NCI-H2171 treated with DMSO at 0.1 percent for 48 hours (cell line): ENCODE measurements at regions not wholly inside any gene's neighbourhood (a gene's known extent, or its start where the extent isn't known, plus 50 kb on each side); places are given as distances from the start of the nearest gene placed in this dataset.
"Not testable (repeated sequence)": the region's sequence is repeated elsewhere in the genome, so short reads cannot be mapped to it uniquely, and the experiment has no call there.

Source experiments
- DNase-seq: peaks from one replicate; lab custom pipeline; 2025; lab: John Stamatoyannopoulos, UW

DNA sequence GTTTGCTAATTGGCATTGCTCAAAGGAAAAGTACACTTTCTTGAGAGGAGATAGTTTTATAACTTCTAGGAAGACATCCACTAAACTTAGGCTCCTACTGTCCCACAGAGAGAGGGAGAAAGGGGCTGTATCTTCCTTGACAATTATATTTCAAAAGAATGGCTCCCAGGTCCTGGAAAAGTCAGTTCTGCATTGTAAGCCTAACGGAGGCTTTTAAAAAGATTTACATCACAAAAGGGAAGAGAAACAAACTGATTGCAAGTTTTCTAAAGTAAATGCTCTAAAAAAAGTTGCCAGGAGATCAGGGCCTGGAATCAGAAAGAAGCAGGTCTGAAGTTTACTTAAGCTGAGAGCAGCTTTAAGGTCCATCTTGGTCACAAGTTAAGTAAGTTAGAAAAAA is 839.5 kb downstream of the FRK start:
- DNase-seq: no peak

DNA sequence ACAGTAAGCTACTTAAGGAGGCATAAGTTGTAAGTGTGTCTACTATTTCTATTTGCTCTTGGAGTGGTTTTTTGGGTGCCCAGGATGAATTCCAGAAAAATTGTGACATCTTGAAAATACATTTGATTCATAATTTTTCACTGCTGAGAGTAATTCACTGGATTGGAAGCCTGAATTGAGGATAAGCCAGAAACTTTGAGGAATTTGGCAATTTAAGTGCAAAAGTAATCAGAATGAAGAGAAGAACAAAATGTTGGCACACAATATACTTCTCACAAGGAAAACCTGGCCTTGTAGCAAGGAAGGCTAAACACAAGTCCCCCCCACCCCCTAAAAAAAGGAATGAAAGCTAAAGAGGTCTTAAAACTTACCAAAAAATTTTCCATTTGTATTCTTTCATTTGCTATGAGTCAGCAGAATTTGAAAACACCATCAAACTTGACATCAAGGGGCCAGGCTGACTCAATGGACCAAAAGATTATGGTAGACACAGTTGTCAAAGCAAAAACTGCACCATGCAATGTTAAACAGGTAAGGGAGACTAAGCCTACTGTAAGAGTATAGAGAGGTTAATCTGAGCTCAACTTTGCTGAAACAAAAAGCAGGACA is 840.0 kb downstream of the FRK start:
- no peak for DNase-seq

DNA sequence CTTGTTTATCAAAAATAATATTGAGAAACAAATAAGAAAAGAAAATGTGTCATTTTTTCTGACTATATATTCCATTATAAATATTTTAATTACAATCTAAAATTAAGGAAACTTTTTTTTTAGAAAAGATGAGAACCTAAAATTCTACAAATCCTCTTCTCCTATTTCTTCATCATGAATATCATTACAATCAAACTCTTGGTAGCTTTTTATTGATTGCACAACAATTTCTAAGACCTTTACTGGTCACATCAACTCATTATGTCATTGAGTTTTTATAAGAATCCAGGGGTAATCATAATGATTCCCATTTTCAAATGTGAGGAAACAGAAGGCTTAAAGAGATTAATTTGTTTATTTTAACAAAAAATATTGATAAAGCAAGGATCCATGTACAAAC is 841.0 kb downstream of the FRK start:
- DNase-seq: no peak

DNA sequence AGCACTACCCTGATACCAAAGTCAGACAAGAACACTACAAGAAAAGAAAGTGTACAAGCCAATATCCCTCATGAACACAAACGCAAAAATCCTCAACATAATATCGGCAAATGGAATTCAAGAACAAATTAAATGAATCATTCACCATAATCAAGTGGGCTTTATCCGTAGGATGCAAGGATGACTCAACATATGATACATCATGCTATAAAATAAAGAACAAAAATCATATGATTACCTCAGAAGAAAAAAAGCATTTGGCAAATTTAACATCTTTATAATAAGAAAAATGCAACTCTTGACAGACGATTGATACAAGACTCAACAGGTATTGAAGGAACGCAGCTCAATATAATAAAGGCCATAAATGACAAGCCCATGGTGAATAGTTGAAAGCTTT is 843.9 kb downstream of the FRK start:
- no peak for DNase-seq

DNA sequence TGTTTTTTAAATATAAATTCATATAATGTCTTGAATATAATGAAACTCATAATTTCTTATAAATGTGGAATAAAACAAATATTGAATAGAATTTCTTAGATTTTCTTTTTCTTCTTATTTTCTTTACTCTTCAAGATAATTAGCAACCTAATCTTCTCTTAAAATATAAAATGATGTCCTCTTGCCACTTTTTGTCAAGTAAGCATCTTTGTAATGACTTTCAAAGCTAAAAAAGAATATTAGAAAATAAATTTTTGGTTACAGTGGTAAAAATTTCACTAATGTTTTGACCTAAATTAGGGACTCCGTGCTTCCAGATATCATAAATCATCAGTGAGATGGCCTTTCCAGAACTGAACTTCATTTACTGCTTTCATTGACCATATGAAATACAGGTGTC is 846.4 kb downstream of the FRK start:
- DNase-seq: no peak

DNA sequence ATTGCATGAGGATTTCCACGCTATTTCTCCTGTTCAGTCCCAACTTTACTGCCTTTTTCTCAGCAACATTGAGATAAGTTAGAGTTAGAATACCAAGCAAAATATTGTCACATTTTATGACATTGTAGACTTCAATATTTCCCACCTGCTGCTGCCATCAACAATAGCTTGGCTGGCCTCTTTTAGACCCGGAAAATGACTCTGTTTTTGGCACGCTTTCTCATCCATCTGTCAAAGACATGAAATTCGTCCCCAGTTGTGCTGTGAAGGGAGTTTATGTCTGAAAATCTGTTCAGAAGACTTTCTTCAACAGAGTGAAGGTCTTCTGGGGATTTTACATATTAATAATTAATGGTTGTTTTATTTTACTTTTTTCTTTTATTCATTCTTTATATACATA is 857.3 kb downstream of the FRK start:
- DNase-seq: peak; percentile 80

DNA sequence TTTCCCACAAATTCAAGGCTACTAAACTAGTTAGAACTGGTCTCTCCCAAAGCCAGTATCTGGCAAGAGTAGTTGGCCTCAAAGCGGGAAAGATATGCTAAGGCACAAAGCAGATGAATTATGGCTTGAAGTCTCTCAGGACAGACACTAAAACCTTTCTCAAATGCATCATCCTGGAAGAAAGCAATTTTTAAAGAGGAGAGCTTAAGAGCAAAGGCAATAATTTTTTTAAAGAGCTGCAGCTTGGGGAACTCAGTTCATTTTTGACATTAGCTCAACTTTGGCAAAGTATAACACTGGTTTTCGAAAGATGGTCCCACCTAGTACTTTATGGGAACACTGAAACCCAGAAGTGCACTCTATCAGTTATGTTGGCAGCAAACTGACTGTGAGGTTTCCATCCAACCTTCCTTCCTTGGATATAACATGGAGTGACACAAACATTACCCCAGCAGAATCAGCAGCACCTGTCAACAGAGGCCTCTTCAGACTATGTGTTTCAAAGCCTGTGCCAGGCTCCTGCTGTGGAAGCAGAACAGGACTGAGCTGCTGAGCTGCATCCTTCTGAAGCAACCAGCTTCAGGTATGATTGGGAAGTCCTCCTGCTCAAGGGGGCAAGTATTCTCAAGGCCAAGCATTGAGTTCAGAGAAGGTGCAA is 852.3 kb upstream of the HS3ST5 start:
- DNase-seq: no peak

DNA sequence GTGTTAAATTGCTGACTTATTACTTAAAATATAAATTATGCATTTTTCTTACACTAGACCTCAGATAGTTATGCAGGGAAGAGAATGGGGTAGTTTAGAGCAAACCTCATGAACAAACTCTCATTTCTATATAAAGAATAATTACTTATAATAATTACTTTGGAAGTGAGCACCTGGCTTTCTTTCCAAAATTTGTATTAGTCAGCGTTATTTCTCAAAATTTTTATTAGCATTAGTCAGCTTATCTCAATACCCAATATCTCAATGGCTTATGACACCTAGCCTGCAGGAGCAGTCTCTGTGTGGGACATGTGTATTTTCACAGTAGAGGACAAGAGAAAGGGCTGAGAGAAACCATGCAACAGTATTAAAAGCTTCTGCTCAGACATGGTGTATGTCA is 849.2 kb upstream of the HS3ST5 start:
- DNase-seq: no peak

DNA sequence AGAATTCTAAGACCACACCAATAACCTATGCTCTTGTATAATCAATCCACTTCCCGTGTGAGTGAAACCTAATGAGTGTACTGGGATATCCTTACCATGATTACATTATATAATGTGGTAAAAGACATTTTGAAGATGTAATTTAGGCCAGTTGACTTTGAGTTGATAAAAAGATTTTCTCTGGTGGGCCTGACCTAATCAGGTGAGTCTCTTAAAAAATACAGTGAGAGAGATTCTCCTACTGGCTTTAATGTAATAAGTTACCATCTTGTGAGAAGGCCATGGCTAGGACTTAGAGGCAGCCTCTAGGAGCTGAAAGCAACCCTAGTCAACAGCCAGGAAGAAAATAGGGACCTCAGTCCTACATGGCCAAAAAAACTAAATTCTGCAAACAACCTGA is 847.7 kb upstream of the HS3ST5 start:
- no peak for DNase-seq

DNA sequence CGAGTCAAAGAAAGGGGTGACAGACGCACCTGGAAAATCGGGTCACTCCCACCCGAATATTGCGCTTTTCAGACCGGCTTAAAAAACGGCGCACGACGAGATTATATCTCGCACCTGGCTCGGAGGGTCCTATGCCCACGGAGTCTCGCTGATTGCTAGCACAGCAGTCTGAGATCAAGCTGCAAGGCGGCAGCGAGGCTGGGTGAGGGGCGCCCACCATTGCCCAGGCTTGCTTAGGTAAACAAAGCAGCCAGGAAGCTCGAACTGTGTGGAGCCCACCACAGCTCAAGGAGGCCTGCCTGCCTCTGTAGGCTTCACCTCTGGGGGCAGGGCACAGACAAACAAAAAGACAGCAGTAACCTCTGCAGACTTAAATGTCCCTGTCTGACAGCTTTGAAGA is 832.6 kb upstream of the HS3ST5 start:
- not testable (repeated sequence) for DNase-seq

DNA sequence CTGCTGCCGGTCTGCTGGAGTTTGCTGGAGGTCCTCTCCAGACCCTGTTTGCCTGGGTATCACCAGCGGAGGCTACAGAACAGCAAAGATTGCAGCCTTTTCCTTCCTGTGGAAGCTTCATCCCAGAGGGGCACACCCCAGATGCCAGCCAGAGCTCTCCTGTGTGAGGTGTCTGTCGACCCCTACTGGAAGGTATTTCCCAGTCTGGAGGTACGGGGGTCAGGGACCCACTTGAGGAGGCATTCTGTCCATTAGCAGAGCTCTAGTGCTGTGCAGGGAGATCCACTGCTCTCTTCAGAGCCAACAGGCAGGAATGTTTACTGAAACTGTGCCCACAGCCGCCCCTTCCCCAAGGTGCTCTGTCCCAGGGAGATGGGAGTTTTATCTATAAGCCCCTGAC is 823.1 kb upstream of the HS3ST5 start:
- DNase-seq: not testable (repeated sequence)

DNA sequence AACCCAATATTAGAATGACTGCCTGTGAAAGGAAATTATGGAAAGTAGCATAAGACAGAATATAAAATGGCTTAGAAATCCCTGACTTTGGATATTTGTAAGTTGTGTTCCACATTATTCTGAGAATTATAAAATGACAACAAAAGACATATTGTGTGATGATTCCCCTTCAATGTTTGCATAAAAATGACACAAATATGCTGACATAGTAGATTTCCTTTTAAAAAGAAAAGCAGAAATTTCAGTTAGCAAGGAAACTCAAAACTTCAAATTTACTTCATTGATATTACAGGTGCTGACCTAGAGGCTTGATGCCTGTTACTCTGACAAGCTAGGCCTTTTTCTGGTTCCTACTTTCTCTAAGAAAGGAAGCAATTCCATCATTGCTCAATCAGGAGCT is 816.9 kb upstream of the HS3ST5 start:
- no peak for DNase-seq

DNA sequence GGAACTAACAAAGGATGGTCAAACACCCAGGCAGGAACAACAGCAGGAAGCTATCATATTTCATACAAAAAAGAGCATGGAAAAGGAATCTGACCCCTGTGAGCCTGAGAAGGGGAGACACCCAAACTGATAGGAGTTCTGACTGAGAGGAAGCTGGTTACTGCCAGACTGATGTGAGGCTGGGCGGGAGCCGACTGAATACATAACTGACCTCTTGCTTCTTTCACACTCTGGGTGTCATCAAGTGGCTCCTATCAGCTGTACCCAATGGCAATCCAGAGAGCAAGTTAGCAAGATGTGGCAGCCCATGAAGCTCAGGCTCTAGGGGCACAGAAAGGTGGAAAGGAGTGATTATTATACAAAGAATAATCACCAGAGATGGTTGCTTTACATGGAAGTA is 795.1 kb upstream of the HS3ST5 start:
- peak; percentile 24 for DNase-seq

DNA sequence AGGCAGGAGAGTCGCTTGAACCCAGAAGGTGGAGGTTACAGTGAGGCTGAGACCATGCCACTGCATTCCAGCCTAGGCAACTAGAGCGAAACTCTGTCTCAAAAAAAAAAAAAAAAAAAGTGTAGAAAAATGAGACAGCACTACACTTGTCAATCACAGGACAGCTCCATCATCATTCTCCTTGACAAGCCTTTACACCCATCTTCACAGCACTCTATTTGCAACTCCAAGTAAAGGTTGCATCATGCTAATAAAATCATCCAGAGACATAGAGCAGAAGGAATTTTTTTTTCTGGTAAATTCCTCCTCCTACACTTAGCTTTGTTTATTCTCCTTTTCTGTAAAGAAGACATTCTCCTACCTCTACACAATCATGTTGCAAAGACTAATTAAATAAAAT is 791.0 kb upstream of the HS3ST5 start:
- peak; percentile 11 for DNase-seq

DNA sequence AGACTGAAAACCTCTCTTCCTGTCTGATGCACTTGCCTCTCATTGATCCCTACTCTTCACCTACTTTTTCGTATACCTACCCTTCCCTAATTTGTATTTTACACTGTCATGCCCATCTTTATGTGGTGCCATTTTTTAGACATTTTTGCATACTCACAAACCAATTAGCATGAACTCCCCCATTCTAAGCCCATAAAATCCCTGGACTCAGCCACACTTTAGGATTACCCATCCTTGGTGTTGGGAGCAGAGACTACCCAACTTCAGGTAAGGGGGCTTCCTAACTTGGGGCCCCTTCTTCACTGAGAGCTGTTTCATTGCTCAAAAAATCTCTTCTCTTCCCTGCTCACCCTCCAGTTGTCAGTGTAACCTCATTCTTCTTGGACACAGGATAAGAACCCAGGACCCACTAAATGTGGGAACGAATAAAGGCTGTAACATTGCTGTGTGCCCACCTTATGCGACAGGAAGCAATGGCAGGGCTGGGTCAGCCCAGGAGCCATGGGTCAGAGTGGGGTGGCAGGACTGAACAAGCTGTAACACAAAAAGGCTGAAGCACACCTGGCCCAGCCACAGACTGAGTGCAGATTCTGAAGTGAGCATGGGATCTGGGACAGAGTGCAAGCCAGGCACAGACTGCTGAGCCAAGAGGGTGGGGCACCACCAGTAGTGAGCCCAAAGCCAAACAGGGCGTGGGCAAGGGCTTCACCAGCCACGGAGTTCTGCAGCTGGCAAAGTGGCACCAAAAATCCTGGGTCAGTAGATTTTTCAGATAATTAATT is 789.1 kb upstream of the HS3ST5 start:
- DNase-seq: no peak

DNA sequence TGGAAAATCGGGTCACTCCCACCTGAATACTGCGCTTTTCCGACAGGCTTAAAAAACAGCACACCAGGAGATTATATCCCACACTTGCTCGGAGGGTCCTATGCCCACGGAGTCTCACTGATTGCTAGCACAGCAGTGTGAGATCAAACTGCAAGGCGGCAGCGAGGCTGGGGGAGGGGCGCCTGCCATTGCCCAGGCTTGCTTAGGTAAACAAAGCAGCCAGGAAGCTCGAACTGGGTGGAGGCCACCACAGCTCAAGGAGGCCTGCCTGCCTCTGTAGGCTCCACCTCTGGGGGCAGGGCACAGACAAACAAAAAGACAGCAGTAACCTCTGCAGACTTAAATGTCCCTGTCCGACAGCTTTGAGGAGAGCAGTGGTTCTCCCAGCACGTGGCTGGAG is 778.7 kb upstream of the HS3ST5 start:
- not testable (repeated sequence) for DNase-seq

DNA sequence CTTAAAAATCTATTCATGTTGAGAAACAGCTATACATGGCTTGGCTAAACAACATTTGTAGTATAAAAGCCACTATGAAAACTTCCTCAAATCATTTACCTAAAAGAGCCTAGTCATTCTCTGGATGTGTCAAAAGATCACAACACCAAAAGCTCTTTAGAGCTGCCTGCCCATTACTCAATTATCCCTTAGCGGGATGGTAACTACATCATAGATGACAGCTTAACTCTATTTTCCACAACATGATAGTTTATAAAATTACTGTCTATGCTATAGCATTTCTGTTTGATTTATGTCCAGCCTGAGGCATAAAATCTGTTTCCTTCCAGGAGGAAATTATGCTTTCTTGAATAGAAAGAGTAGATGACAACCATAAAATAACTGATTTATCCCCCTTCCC is 777.6 kb upstream of the HS3ST5 start:
- DNase-seq: no peak

DNA sequence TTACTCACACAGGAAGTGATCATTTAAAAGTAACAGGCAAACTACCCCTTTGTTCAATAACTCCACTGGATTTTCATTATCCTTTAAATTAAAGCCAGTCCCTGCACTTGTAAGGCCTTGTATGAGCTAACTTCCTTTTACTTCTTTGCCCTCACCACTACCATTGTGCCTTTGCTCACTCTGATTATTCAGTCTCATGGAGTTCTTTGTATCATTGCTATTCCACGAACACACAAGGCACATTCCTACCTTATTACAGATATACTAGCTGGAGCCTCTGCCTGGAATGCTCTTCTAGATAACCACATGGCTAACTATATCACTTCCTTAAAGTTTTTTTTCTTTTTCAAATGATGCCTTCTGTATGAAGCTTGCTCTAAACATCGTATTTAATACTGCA is 748.6 kb upstream of the HS3ST5 start:
- DNase-seq: no peak

DNA sequence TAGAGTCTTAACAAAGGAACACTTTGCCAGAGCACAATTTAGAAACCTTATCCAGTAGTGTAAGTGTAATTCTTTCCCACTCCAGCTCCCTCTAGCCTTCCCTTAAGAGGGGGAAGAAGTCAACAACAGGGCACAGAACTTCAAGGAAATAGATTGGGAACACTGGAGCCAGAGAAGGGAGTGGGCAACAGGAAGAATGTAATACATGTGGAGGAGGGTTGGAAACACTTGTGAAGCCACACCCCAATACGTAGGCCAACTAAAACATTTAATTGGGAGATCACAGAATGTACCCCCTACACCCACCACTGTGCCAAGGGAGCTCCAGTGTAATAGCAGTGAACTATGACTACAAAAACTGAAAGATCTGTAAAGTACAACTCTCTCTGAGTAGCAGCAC is 735.7 kb upstream of the HS3ST5 start:
- DNase-seq: no peak

DNA sequence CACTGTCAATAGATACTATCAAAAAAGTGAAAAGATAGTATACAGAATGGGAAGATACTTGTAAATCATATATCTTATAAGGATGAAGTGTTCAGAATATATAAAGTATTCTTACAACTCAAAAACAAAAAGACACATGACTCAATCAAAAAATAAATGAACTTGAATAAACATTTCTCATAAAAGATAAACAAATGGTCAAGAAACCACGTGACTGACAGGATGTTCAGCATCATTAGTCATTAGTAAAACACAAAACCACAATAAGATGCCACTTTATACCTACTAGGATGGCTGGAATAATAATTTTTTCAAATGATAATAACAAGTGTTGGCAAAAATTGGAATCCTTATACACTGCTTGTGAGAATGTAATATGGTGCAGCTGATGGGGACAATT is 729.1 kb upstream of the HS3ST5 start:
- no peak for DNase-seq

DNA sequence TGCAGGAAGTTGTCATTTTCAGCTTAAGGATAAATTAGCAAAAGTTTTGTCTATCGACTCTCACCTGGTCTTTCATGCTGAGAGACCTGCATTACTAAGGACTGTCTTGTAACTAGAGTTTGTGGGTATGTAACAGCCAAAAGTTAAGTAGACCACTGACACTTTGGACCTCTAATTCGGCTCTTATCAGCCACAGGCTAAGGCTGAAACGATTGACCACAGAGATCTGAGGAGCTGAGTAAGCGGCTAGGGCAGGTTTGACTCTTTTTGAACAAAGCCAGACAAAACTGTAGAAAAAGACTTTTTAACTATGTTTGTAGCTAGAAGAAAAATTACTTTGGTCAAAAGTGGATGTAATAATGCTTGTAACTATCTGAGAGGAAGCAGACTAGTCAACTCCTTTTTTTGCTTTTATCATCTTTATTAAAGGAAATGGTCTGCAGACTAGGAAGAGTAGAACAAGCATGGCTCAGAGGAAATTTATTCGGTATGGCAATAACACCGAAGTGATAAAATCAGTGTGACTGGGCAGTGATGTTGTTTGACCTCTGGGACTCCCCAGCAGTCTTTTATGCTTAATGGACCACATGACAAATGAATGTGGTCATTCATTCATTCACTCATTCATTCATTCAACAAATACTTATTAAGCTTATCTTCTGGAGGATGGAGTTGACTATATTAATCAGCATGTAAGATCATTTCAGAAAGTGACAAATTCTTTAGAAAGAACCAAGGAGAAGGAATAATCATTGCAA is 725.0 kb upstream of the HS3ST5 start:
- DNase-seq: no peak

DNA sequence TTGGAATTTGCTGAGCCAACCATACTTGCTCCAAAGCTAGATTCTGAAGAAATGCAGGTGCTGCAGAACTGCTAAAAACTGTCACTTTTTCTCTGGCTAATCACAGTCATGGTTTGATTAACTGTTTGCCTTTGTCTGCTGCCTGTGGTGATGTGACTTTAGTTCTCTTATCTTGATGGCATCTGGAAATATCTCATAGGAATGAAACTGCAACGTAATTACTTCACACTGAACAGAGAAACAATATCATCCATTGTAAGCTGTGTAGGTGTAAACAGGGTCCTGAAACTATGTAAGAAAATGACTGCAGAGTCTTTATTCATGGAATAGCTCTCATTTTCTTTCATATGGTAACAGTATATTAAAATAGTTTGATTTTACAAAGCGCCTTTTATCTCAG is 721.9 kb upstream of the HS3ST5 start:
- no peak for DNase-seq

DNA sequence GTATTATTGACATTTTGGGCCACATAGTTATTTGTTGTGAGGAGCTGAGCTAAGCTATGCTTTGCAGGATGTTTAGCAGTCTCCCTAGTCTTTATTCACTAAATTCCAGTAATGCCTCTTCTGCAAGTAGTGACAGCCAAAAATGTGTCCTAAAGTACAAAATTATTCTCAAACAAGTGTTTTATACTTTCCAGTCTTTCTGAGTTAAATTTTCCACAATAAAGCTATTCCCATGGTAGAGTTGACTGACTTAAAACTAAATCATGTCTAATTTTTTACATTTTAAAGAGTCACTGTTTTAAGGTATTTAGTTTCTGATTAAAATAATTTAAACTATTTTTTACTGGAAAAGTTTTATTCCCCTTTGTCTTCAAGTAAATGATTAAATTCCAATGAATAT is 717.8 kb upstream of the HS3ST5 start:
- DNase-seq: no peak
